Motor neuron (in vitro differentiated cells): ENCODE measurements at regions not wholly inside any gene's neighbourhood (a gene's known extent, or its start where the extent isn't known, plus 50 kb on each side); places are given as distances from the start of the nearest gene placed in this dataset.
A peak's percentile ranks its signal among the peaks of the same experiment; 100 is the strongest.

Source experiments
- ATAC-seq, 8 experiments: fragments of 200-7000 bp; cut with Tn5 transposase; replicated peaks in 6 of 8; 2 replicates each; pipeline ENCODE4 v1.8.0; 2021; ENCODE audit warnings: mild to moderate bottlenecking in 8 of 8, moderate library complexity in 8 of 8
- H3K27ac ChIP-seq, 2 donors: fragments of 250-450 bp; sonication (Bioruptor Pico); 2 replicates each; pipeline ENCODE4 v1.9.0; 2021; ENCODE audit warnings: antibody characterized with exemption in 2 of 2, mild to moderate bottlenecking in 2 of 2, moderate library complexity in 1 of 2
- H3K4me1 ChIP-seq, 2 donors: fragments of 250-450 bp; sonication (Bioruptor Pico); replicated peaks in 1 of 2; 2 replicates each; pipeline ENCODE4 v1.6.1; 2021; ENCODE audit warnings: antibody characterized with exemption in 2 of 2, mild to moderate bottlenecking in 2 of 2, moderate library complexity in 1 of 2
- H3K4me3 ChIP-seq, 5 donors: fragments of 250-450 bp; sonication (Bioruptor Pico); 2 replicates each; pipeline ENCODE4 v1.9.0; 2021; ENCODE audit warnings: antibody characterized with exemption in 5 of 5, mild to moderate bottlenecking in 5 of 5, moderate library complexity in 4 of 5
- WGBS, 10 experiments: fragments of 450-650 bp; shearing (Covaris generic); methylation state at CpG; one replicate each; pipeline ENCODE4 v1.0.0; 2022; 5-methylcytosine and 5-hydroxymethylcytosine counted together
- in situ Hi-C, 9 experiments: fragments of 400-800 bp; cut with MboI; loops; one replicate each; pipeline ENCODE4 v1.15.0; 2021; ENCODE audit warnings: low sequenced_read_pairs in 9 of 9, low pct_unique_long_range_greater_than_20kb in 2 of 9; ENCODE audit not compliant: unreplicated experiment in 9 of 9

DNA sequence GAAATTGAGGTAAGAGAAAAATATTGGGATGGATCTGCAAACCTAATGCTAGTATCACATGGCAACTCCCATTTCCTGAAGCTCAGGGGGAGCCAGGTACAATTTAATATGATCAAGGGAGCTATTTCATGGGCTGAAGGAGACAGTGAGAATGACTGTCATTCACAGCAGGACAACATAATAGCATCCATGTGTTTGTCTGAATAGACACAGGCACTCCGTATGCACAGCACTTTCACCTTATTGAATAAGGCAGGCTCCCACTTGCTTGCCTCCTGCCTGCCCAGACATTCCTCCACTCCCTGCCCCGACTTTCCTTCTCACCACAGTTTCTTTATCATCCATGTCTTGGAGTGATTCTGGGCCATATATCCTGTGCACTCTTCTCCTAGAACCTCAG lies 156.6 kb upstream of the SLC24A5 start:
- 40 to 74% (median 42%) methylated on average over 1 to 2 of the region's 2 CpGs; no CpG with 5 or more reads in 6 of the 10 experiments for WGBS, 10 experiments
- no peak for ATAC-seq

DNA sequence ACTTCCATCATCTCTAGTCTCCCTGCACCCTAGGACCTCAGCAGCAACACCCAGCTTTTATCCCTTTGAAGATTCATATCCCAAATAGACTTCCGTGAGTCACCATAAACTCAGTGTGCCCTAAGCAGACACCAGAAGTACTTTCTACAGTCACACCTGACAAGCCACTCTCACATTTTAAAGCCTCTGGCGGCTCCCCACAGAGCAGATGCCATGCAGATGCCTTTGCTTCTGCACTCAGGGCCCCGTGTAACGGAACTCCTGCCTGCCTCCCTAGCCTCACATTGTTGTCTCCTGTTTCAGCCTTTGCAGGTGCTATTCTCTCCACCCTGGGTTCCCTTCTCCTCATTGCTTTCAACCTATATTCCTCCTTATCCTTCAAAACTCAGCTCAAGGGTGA lies 155.5 kb upstream of the SLC24A5 start:
- Histone ChIP-seq H3K27ac (no peak overlapping the region), H3K4me3 (no peak overlapping the region), H3K4me1 (no peaks in the 10 kb centered on the region)
- in situ Hi-C loops: no loop called here
- ATAC-seq: no peak
- 40 to 88% (median 68%) methylated on average over 1 to 4 of the region's 4 CpGs; no CpG with 5 or more reads in 3 of the 10 experiments for WGBS, 10 experiments

More for the DNA sequence above, 156.6 kb upstream of the SLC24A5 start:
- Histone ChIP-seq H3K4me1 (peaks cover 0 to 7% of the 10 kb centered on the region in 2 donors), H3K4me3 (no peak overlapping the region), H3K27ac (no peak overlapping the region)
- in situ Hi-C loops: no loop called here

DNA sequence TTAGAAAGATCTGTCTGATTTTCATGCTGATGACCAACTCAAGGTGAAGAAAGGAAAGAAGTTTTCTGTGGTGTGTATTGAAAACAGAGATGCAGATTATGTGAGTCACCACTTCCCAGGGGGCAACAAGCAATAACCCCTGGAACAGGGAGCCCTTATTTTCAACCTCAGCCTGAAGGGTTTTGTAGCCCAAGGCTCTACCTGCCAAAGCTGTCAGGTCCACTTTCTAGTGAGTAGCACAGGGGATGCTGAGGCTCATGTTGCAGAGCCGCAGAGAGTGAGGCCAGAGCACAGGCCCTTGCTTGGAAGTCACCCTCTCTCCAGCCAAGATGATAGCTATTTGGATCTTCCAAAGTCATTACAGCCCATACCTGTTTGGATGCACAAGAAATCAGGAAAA lies 152.2 kb upstream of the SLC24A5 start:
- in situ Hi-C loops: no loop called here
- Histone ChIP-seq H3K4me1 (no peaks in the 10 kb centered on the region), H3K27ac (no peak overlapping the region), H3K4me3 (no peak overlapping the region)
- 0 to 100% (median 80%) methylated on average over 1 of the region's 1 CpG; no CpG with 5 or more reads in 5 of the 10 experiments for WGBS, 10 experiments
- ATAC-seq: no peak

DNA sequence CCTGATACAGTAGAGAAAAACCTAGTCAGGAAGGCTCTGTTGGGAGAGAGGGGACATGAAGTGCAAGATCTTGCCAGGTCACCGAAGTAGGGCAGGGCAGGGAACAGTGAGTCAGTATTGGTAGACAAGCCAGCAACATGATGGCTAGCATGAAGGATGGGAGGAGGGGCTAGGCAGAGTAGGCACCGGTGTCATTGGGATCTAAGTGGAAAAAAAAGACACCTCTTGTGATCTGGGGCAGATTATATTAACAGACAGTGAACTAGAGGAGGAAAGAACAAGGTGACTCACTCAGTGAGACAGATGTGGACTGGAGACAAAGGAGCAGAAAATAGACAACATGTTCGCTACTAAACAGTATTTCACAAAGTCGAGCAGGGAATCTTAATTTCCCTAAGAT lies 149.2 kb upstream of the SLC24A5 start:
- in situ Hi-C loops: no loop called here
- WGBS, 10 experiments: 41 to 100% (median 75%) methylated on average over 1 to 4 of the region's 4 CpGs; no CpG with 5 or more reads in 2 of the 10 experiments
- ATAC-seq: peak in 5 of 8 experiments; percentile 67 to 93 (median 76)

DNA sequence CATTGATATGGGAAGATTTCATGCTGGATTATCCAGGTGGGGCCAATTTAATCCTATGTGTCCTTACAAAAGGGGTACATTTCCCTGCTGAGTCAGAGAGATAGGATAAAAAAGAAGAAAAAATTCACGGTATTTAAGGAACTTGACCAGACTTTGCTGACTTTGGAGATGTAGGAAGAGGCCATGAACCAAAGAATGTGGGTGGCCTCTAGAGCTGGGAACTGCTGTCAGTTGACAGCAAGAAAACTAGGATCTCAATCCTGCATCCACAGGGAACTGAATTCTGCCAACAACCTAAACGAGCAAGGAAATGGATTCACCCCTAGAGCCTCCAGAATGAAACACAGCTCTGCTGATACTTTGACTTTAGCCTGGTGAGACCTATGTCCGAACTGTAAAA lies 148.1 kb upstream of the SLC24A5 start:
- 49 to 100% (median 78%) methylated on average over 1 to 3 of the region's 3 CpGs for WGBS, 10 experiments
- Histone ChIP-seq H3K4me3 (no peak overlapping the region), H3K4me1 (peaks cover 7 to 11% of the 10 kb centered on the region in 2 donors), H3K27ac (no peak overlapping the region)
- no peak for ATAC-seq
- in situ Hi-C loops: no loop called here

More for the DNA sequence above, 149.2 kb upstream of the SLC24A5 start:
- Histone ChIP-seq H3K27ac (no peak overlapping the region), H3K4me3 (no peak overlapping the region), H3K4me1 (peaks cover 7 to 11% of the 10 kb centered on the region in 2 donors)

DNA sequence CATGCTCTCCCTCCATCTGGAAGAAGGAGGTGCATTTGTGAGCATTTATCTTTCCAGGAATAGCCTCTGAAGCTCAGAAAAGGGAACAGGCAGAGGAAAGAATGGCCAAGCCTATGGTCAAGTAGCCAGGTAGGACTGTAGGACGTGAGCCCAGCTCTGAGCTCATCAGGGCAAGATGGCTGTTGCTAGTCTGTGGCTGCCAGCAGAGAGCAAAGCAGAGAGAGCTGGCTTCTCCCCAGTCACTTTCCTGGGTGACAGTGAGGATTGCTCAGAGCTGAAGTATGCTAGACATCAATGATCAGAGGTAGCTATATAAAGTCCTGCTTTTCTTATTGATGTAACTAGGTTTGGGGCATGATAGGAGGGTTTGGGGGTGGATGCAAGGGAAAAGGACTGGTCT lies 146.1 kb upstream of the SLC24A5 start:
- peak in 4 of 8 experiments; percentile 12 to 31 (median 25) for ATAC-seq
- 17 to 100% (median 83%) methylated on average over 1 of the region's 1 CpG; no CpG with 5 or more reads in 5 of the 10 experiments for WGBS, 10 experiments
- no peak overlapping the region for H3K4me3 ChIP-seq
- in situ Hi-C loops: loop anchor here in 7 of 9 experiments (25.0 kb wide), 5 partner anchors 212 to 1662 kb away; no protein-coding TSS in a partner anchor
- peaks cover 7 to 11% of the 10 kb centered on the region in 2 donors for H3K4me1 ChIP-seq
- no peak overlapping the region for H3K27ac ChIP-seq

DNA sequence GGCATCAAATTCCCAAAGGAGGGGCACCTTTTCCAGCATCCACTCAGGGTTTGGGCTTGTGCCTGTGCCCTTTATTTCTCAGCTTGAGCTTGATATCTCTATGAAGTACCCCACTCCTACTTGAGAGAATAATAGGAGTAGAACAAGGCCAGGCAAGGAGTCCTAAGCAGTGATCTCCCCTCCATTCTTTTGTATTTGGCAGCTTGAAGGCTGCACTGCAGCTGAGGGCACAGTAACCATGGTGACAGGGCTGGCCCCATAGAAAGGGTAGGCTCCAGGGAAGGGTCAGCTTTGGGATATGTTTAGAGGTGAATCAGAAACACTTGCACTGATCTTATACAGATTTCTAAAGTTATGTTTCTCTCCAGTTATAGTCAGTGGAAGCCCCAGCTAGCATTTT lies 145.4 kb upstream of the SLC24A5 start:
- in situ Hi-C loops: loop anchor here in 7 of 9 experiments (25.0 kb wide), 5 partner anchors 213 to 1663 kb away; no protein-coding TSS in a partner anchor
- no peak overlapping the region for H3K27ac ChIP-seq
- peak in 5 of 8 experiments; percentile 57 to 73 (median 65) for ATAC-seq
- H3K4me1 ChIP-seq: peaks cover 7 to 11% of the 10 kb centered on the region in 2 donors
- H3K4me3 ChIP-seq: no peak overlapping the region

DNA sequence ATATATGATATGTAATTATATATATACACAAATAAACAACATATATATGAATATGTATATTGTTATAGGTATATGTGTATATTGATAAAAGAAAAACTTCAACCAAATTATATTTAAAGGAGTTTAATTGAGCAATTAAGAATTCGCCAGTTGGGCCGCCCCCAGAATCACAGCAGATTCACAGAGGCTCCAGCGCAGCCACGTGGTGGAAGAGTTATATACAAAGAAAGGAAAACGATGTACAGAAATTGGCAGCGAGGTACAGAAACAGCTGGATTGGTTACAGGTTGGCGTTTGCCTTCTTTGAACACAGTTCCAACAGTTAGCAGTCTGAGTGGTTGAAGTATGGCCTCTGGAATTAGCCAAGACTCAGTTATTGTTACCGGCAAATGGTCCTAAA lies 137.3 kb upstream of the SLC24A5 start:
- Histone ChIP-seq H3K27ac (no peak overlapping the region), H3K4me1 (peaks cover 0 to 12% of the 10 kb centered on the region in 2 donors), H3K4me3 (no peak overlapping the region)
- in situ Hi-C loops: loop anchor here in 7 of 9 experiments (10.0 to 25.0 kb wide), 6 partner anchors 221 to 1671 kb away; no protein-coding TSS in a partner anchor
- ATAC-seq: no peak
- 53 to 100% (median 85%) methylated on average over 1 to 8 of the region's 8 CpGs; no CpG with 5 or more reads in 2 of the 10 experiments for WGBS, 10 experiments

DNA sequence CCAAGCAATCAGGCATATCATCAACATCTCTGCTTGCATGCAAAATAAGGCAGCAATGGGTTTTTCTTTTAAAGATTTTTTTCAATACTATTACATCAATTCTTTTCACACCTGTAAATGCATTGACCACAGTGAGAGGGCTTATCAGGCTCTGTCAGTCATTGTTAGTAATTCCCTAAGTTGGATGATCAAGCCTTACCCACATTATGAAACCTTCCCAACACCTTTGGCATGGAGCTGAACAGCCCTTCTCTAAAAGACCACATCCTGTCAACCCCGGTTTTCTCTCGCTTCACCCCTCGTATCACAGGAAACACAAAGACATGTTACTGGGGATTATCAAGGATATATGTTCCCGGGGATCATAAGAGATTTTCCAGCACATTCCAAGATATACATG lies 135.2 kb upstream of the SLC24A5 start:
- in situ Hi-C loops: loop anchor here in 7 of 9 experiments (10.0 to 25.0 kb wide), 6 partner anchors 223 to 1673 kb away; no protein-coding TSS in a partner anchor
- no peak for ATAC-seq
- H3K4me3 ChIP-seq: no peak overlapping the region
- 75 to 100% (median 92%) methylated on average over 1 to 4 of the region's 4 CpGs for WGBS, 10 experiments
- H3K4me1 ChIP-seq: peaks cover 0 to 12% of the 10 kb centered on the region in 2 donors
- H3K27ac ChIP-seq: no peak overlapping the region

DNA sequence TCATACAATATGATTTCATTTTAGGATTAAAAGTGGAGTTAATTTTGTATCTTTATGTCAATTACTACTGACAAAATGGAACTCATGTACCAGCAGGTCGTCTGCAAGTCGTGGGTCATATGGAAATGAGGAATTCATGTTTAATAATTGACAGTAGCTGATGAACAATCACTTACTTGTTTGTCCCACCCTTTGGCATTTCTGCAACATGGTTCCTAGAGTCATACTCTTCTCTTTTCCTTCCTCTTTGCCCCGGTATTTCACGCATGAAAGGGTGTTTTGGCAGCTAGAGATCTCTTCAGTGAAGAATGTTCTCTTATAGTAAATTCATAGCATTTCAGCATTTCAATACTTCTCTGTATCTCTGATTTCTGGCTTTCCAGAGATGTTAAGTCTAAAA lies 133.3 kb upstream of the SLC24A5 start:
- in situ Hi-C loops: loop anchor here in 7 of 9 experiments (10.0 to 25.0 kb wide), 6 partner anchors 225 to 1675 kb away; no protein-coding TSS in a partner anchor
- Histone ChIP-seq H3K4me1 (peaks cover 0 to 12% of the 10 kb centered on the region in 2 donors), H3K27ac (no peak overlapping the region), H3K4me3 (no peak overlapping the region)
- 10 to 87% (median 50%) methylated on average over 2 to 4 of the region's 4 CpGs for WGBS, 10 experiments
- ATAC-seq: peak in 2 of 8 experiments; percentile 23 to 36

DNA sequence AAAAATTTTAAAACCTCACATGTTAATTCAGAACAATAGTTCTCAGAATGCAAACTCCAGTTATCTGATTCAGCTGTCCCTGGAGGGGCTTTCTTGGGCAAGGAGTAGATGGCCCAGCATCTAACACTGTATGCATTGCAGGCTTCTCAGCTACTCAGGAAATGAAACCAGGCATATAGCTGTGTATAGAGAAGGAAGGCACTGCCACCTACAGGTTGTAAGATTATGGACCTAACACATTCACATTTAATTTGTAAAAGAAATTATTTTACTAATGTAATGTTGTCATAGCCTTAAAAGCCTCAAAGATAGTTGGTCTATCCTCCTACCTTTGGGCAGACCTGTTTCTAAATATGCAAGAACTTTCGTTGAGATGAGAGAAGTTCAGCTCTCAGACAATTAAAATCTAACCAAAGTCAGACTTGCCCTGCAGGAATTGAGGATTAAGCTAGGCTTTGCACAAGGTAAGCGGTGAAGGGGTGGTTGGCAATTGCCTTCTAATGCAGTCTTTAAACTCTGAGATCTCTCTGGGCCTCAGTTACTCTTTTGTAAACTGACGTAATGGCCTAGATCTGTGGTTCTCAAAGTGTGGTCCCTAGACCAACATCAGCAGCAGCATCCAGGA lies 132.8 kb upstream of the SLC24A5 start:
- Histone ChIP-seq H3K27ac (no peak overlapping the region), H3K4me3 (no peak overlapping the region), H3K4me1 (peaks cover 0 to 12% of the 10 kb centered on the region in 2 donors)
- in situ Hi-C loops: loop anchor here in 7 of 9 experiments (10.0 to 25.0 kb wide), 6 partner anchors 226 to 1676 kb away; no protein-coding TSS in a partner anchor
- WGBS, 10 experiments: 0 to 100% (median 44%) methylated on average over 1 to 3 of the region's 3 CpGs; no CpG with 5 or more reads in 3 of the 10 experiments
- ATAC-seq: peak; percentile 92 to 99 (median 95)

DNA sequence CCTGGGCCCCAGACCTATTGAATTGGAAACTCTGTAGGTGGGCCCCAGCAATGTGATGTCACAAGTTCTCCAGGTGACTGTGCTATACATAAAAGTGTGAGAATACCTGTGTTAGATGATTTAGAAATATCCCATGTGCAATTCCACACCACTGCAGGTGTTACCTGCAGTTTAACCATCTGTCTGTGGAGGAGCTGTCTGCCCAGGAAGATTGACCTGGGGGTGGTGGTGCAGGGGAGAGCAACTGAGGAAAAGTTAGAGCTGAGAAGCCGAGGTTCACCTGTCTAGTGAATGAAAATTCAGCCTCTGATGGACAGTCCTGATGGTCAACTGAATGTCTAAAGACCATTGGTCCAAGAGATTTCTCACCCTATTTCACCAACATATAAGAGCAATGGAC lies 132.2 kb upstream of the SLC24A5 start:
- Histone ChIP-seq H3K4me1 (peaks cover 0 to 12% of the 10 kb centered on the region in 2 donors), H3K4me3 (no peak overlapping the region), H3K27ac (no peak overlapping the region)
- WGBS, 10 experiments: 14 to 80% (median 40%) methylated on average over 1 of the region's 1 CpG; no CpG with 5 or more reads in 4 of the 10 experiments
- ATAC-seq: no peak
- in situ Hi-C loops: loop anchor here in 7 of 9 experiments (10.0 to 25.0 kb wide), 6 partner anchors 226 to 1676 kb away; no protein-coding TSS in a partner anchor

DNA sequence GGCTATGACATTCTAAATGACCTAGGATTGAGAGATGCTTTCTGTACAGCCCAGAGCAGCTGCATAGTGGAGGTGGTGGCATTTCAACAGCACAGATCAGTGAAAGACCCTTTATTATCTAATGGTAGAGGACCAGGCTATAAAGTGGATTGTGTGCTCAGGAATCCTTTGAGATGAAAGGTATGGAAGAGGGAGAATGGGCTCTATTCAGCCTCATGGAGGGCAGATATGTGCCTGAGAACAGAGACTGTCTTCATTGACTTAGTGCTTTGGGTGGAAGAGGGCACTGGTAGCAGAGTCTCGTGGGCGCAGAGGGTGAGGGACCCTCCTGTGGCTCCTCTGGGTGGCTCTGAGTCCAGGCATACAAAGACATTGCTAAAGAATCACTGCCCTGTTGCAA lies 130.0 kb upstream of the SLC24A5 start:
- Histone ChIP-seq H3K4me3 (no peak overlapping the region), H3K27ac (no peak overlapping the region), H3K4me1 (peaks cover 0 to 12% of the 10 kb centered on the region in 2 donors)
- in situ Hi-C loops: loop anchor here in 8 of 9 experiments (10.0 to 25.0 kb wide), 7 partner anchors 94 to 1679 kb away; no protein-coding TSS in a partner anchor
- WGBS, 10 experiments: 92 to 100% methylated on average over 1 to 2 of the region's 2 CpGs; no CpG with 5 or more reads in 8 of the 10 experiments
- ATAC-seq: no peak
